Gastrocnemius medialis (tissue), 4 donors: ENCODE measurements at regions not wholly inside any gene's neighbourhood (a gene's known extent, or its start where the extent isn't known, plus 50 kb on each side); places are given as distances from the start of the nearest gene placed in this dataset.

Experiments
- ATAC-seq, 2 donors: fragments of 150-250 bp; one replicate each; pipeline ENCODE4 v1.9.1; 2016
- DNase-seq, 2 donors: peaks; one replicate each; pipeline ENCODE4 v3.0.0-alpha.2; 2019
- H3K27ac ChIP-seq, 4 donors: fragments of 200-600 bp; sonication (generic); 1 replicate in 1 of 4; 2 replicates in 3 of 4; pipeline ENCODE4 v1.5.1; 2016 to 2018; ENCODE audit warnings: mild to moderate bottlenecking in 2 of 4, moderate library complexity in 1 of 4
- H3K27me3 ChIP-seq, 3 donors: fragments of 200-600 bp; sonication (generic) in 2 of 3; 1 replicate in 1 of 3; 2 replicates in 2 of 3; pipeline versions ENCODE4 v1.5.1 to v1.6.0; 2016 to 2019; ENCODE audit warnings: mild to moderate bottlenecking in 1 of 3, moderate library complexity in 1 of 3
- H3K36me3 ChIP-seq, 2 donors: fragments of 200-600 bp; sonication (generic) in 1 of 2; one replicate each; pipeline ENCODE4 v1.5.1; 2017 to 2018
- H3K4me1 ChIP-seq, 2 donors: fragments of 200-600 bp; sonication (generic) in 1 of 2; one replicate each; pipeline ENCODE4 v1.5.1; 2016 to 2017; ENCODE audit warnings: mild to moderate bottlenecking in 2 of 2
- H3K4me3 ChIP-seq, 4 donors: fragments of 200-600 bp; sonication (generic) in 3 of 4; 1 replicate in 1 of 4; 2 replicates in 3 of 4; pipeline ENCODE4 v1.5.1; 2016 to 2019; ENCODE audit warnings: mild to moderate bottlenecking in 2 of 4
- H3K9me3 ChIP-seq, 3 donors: fragments of 200-600 bp; sonication (generic) in 2 of 3; 1 replicate in 1 of 3; 2 replicates in 2 of 3; pipeline ENCODE4 v1.5.1; 2016 to 2019
- POLR2A ChIP-seq, 2 donors: fragments of 450-650 bp; IDR thresholded peaks; one replicate each; pipeline ENCODE4 v1.6.1; 2017; ENCODE audit warnings: antibody characterized with exemption in 2 of 2, mild to moderate bottlenecking in 2 of 2, moderate library complexity in 2 of 2
- in situ Hi-C, 4 donors: fragments of 200-750 bp; cut with MboI; loops; one replicate each; pipeline versions ENCODE4 v1.15.0 to v1.8.0; 2017; ENCODE audit warnings: low sequenced_read_pairs in 4 of 4
- intact Hi-C: fragments of 100-400 bp; cut with DNase I; formaldehyde crosslinking; loops from one replicate; pipeline ENCODE4 v1.15.1; 2023; ENCODE audit warnings: low total_unique reads
- TF ChIP-seq, protein P1 (sequence below), 5 experiments: fragments of 450-650 bp in 3 of 5; fragments of 200-600 bp in 2 of 5; sonication (generic) in 2 of 5; IDR thresholded peaks in 4 of 5; conservative IDR thresholded peaks in 1 of 5; 1 replicate in 4 of 5; 2 replicates in 1 of 5; pipeline ENCODE4 v1.5.1; 2016 to 2019; ENCODE audit warnings: antibody characterized with exemption in 5 of 5, mild to moderate bottlenecking in 3 of 5, moderate library complexity in 3 of 5

DNA sequence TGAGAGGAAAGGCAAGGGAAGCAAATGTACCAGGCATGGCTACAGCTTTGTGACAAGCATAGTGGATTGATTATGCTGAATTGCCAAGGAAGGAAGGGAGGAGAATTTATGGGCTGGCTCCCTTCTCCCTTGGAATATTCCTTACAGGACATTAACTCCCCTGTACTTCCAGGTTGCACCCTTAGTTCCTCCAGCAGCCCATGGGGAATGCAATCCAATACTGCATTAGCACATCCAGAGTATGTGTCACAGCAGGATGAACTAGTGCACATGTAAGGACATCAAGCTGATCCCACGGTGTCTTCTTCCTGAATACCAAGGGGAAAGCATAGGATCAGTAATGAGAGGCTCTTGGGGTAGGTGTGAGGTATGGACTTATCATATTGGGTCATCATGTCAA lies 390.7 kb upstream of the POU3F2 start:
- Histone ChIP-seq H3K36me3 (no peaks in the 10 kb centered on the region), H3K9me3 (no peaks in the 10 kb centered on the region), H3K27ac (no peak overlapping the region), H3K4me1 (no peaks in the 10 kb centered on the region), H3K27me3 (no peaks in the 10 kb centered on the region), H3K4me3 (no peak overlapping the region)
- intact Hi-C loops: no loop called here
- TF ChIP-seq POLR2A (IDR thresholded peaks at IDR 0.05): no peak
- TF ChIP-seq, protein P1, sequence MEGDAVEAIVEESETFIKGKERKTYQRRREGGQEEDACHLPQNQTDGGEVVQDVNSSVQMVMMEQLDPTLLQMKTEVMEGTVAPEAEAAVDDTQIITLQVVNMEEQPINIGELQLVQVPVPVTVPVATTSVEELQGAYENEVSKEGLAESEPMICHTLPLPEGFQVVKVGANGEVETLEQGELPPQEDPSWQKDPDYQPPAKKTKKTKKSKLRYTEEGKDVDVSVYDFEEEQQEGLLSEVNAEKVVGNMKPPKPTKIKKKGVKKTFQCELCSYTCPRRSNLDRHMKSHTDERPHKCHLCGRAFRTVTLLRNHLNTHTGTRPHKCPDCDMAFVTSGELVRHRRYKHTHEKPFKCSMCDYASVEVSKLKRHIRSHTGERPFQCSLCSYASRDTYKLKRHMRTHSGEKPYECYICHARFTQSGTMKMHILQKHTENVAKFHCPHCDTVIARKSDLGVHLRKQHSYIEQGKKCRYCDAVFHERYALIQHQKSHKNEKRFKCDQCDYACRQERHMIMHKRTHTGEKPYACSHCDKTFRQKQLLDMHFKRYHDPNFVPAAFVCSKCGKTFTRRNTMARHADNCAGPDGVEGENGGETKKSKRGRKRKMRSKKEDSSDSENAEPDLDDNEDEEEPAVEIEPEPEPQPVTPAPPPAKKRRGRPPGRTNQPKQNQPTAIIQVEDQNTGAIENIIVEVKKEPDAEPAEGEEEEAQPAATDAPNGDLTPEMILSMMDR (IDR thresholded peaks at IDR 0.05 in 4 of 5, conservative IDR thresholded peaks at IDR 0.05 in 1 of 5): no peak
- ATAC-seq (no peak), DNase-seq (no peak)
- in situ Hi-C loops: no loop called here

DNA sequence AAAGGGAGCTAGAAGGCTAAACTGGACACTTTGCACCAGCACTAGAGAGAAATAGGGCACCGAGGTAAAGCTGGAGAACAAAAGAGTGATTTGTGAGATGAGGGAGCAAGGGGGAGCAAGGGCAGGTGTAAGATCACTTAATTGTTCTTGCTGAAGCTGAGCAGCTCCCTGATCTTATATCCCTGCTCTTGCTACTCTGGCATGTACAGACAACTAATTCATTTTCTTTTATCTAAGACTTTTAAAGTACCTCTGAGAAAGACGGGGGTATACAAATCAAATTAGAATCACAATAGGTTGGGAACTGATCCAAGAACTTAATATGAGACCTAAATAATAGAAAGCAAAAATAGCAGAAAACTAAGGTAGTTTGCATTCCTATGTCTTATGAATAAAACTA lies 381.7 kb upstream of the POU3F2 start:
- DNase-seq (no peak), ATAC-seq (no peak)
- TF ChIP-seq POLR2A (IDR thresholded peaks at IDR 0.05): no peak
- TF ChIP-seq, protein P1 (IDR thresholded peaks at IDR 0.05 in 4 of 5, conservative IDR thresholded peaks at IDR 0.05 in 1 of 5): no peak
- in situ Hi-C loops: no loop called here
- intact Hi-C loops: no loop called here
- H3K27ac ChIP-seq: no peak overlapping the region
- H3K4me3 ChIP-seq: no peak overlapping the region
- H3K4me1 ChIP-seq: no peaks in the 10 kb centered on the region
- no peaks in the 10 kb centered on the region for H3K36me3 ChIP-seq
- no peaks in the 10 kb centered on the region for H3K9me3 ChIP-seq
- H3K27me3 ChIP-seq: no peaks in the 10 kb centered on the region

DNA sequence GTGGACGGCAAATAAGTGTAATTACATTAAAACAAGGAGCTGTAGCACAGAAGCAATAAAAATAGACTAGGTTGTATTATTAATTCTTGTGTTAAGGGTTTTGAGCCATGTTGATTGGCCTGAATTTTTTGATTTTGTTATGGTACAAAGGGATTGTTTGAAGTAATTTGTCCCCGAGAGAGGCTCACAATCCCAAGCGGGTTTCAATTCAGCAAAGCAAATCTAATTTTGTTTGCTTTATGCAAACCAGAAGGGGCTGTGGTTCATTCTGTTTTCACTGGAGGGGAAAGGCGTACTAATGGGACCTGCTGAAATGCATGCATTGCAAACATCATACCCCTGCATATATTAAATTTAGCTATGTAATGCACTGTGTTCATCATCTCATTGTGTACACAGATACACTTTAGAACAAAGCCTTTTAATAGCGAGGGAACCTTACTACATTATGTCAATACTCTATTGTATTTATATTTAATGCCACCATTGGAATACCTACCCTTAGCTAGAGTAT lies 379.5 kb upstream of the POU3F2 start:
- Histone ChIP-seq H3K27ac (no peak overlapping the region), H3K27me3 (no peaks in the 10 kb centered on the region), H3K36me3 (no peaks in the 10 kb centered on the region), H3K9me3 (no peaks in the 10 kb centered on the region), H3K4me3 (no peak overlapping the region), H3K4me1 (no peaks in the 10 kb centered on the region)
- DNase-seq (no peak), ATAC-seq (no peak)
- TF ChIP-seq, protein P1 (IDR thresholded peaks at IDR 0.05 in 4 of 5, conservative IDR thresholded peaks at IDR 0.05 in 1 of 5): no peak
- TF ChIP-seq POLR2A (IDR thresholded peaks at IDR 0.05): no peak
- intact Hi-C loops (no loop called here), in situ Hi-C loops (no loop called here)

DNA sequence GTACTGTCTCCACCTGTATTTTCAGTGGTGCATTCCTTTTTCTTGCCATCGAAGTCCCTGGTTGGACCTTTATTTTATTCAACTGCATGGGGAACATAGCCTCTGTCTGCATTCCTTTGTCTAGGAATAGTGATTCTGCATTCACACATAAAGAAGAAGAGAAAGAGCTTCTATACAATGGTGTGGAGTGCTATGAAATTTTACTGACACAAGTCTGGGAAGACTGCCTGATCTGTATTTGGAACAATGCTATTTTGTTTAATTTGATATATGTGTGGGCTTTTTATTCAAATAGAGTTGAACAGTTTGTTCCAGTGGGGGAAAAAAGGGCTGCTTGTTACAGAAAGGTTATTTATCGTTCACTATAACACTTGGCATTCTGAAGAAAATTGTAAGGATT lies 375.7 kb upstream of the POU3F2 start:
- Histone ChIP-seq H3K27me3 (no peaks in the 10 kb centered on the region), H3K4me3 (no peak overlapping the region), H3K27ac (no peak overlapping the region), H3K36me3 (no peaks in the 10 kb centered on the region), H3K9me3 (no peaks in the 10 kb centered on the region), H3K4me1 (no peaks in the 10 kb centered on the region)
- in situ Hi-C loops: no loop called here
- no peak for TF ChIP-seq POLR2A (IDR thresholded peaks at IDR 0.05)
- TF ChIP-seq, protein P1 (IDR thresholded peaks at IDR 0.05 in 4 of 5, conservative IDR thresholded peaks at IDR 0.05 in 1 of 5): no peak
- intact Hi-C loops: no loop called here
- DNase-seq: no peak
- ATAC-seq: no peak
